ENCODE measurements at regions not wholly inside any gene's neighbourhood (a gene's known extent, or its start where the extent isn't known, plus 50 kb on each side); places are given as distances from the start of the nearest gene placed in this dataset.
A peak's percentile ranks its signal among the peaks of the same experiment; 100 is the strongest.

- no peak for DNase-seq (ENCODE audit: low read depth in 1 of 2, low spot score in 1 of 2)
- H3K27me3 ChIP-seq (ENCODE audit: insufficient read depth, poor library complexity, severe bottlenecking) = peaks cover 31% of the 10 kb centered on the region
- TF ChIP-seq POLR2AphosphoS5 (IDR thresholded peaks at IDR 0.05; ENCODE audit: low read depth) = no peak
- no peak for TF ChIP-seq SPI1 (IDR thresholded peaks at IDR 0.05; ENCODE audit: borderline replicate concordance, low read depth)
- no peak for TF ChIP-seq GABPA (IDR thresholded peaks at IDR 0.05; ENCODE audit: low read depth)
- no peak for TF ChIP-seq REST (IDR thresholded peaks at IDR 0.05; ENCODE audit: insufficient replicate concordance, low read depth)
- TF ChIP-seq CTCF (IDR thresholded peaks at IDR 0.05; ENCODE audit: insufficient read depth, low read length) = no peak
- H3K27ac ChIP-seq (replicated peaks) = no peak overlapping the region
- no peak overlapping the region for H3K4me3 ChIP-seq (replicated peaks; ENCODE audit: insufficient read depth, low read length)
Measured at GRCh38 chr3:11721479-11721878, 77.8 kb upstream of the VGLL4 start.

- no peak for DNase-seq (ENCODE audit: low read depth in 1 of 2, low spot score in 1 of 2)
- H3K27me3 ChIP-seq (ENCODE audit: insufficient read depth, poor library complexity, severe bottlenecking) = peaks cover 34% of the 10 kb centered on the region
- no peak for TF ChIP-seq GABPA (IDR thresholded peaks at IDR 0.05; ENCODE audit: low read depth)
- no peak for TF ChIP-seq SPI1 (IDR thresholded peaks at IDR 0.05; ENCODE audit: borderline replicate concordance, low read depth)
- no peak for TF ChIP-seq POLR2AphosphoS5 (IDR thresholded peaks at IDR 0.05; ENCODE audit: low read depth)
- no peak for TF ChIP-seq CTCF (IDR thresholded peaks at IDR 0.05; ENCODE audit: insufficient read depth, low read length)
- no peak for TF ChIP-seq REST (IDR thresholded peaks at IDR 0.05; ENCODE audit: insufficient replicate concordance, low read depth)
- no peak overlapping the region for H3K27ac ChIP-seq (replicated peaks)
- no peak overlapping the region for H3K4me3 ChIP-seq (replicated peaks; ENCODE audit: insufficient read depth, low read length)
Measured at GRCh38 chr3:11720917-11721411, 77.2 kb upstream of the VGLL4 start.

GRCh38 chr3:11720304-11720898 lies 76.7 kb upstream of the VGLL4 start:
- TF ChIP-seq POLR2AphosphoS5 (IDR thresholded peaks at IDR 0.05; ENCODE audit: low read depth) (no peak), SPI1 (IDR thresholded peaks at IDR 0.05; ENCODE audit: borderline replicate concordance, low read depth) (peak; percentile 50; the same call in 1 of the 2 replicates)
- Histone ChIP-seq H3K27ac (replicated peaks) (no peak overlapping the region), H3K27me3 (ENCODE audit: insufficient read depth, poor library complexity, severe bottlenecking) (peaks cover 34% of the 10 kb centered on the region)

GRCh38 chr3:11719406-11720303 lies 75.9 kb upstream of the VGLL4 start:
- no peak overlapping the region for H3K27ac ChIP-seq (replicated peaks)
- DNase-seq (ENCODE audit: low read depth in 1 of 2, low spot score in 1 of 2) = peak in 1 of 2 experiments; percentile 25
- peaks cover 34% of the 10 kb centered on the region for H3K27me3 ChIP-seq (ENCODE audit: insufficient read depth, poor library complexity, severe bottlenecking)
- H3K4me3 ChIP-seq (replicated peaks; ENCODE audit: insufficient read depth, low read length) = peak overlapping the region; percentile 60
- no peak for TF ChIP-seq POLR2AphosphoS5 (IDR thresholded peaks at IDR 0.05; ENCODE audit: low read depth)
- TF ChIP-seq GABPA (IDR thresholded peaks at IDR 0.05; ENCODE audit: low read depth) = no peak
- TF ChIP-seq CTCF (IDR thresholded peaks at IDR 0.05; ENCODE audit: insufficient read depth, low read length) = no peak
- TF ChIP-seq SPI1 (IDR thresholded peaks at IDR 0.05; ENCODE audit: borderline replicate concordance, low read depth) = no peak
- TF ChIP-seq REST (IDR thresholded peaks at IDR 0.05; ENCODE audit: insufficient replicate concordance, low read depth) = no peak

More at GRCh38 chr3:11720304-11720898, 76.7 kb upstream of the VGLL4 start:
- peak; percentile 45 for DNase-seq (ENCODE audit: low read depth in 1 of 2, low spot score in 1 of 2)
- peak overlapping the region; percentile 60 for H3K4me3 ChIP-seq (replicated peaks; ENCODE audit: insufficient read depth, low read length)

Measured in HL-60 (cell line).